GM18907 (cell line): ENCODE measurements at regions not wholly inside any gene's neighbourhood (a gene's known extent, or its start where the extent isn't known, plus 50 kb on each side); places are given as distances from the start of the nearest gene placed in this dataset.

ENCODE experiments used
- ATAC-seq: cut with Tn5 transposase; IDR thresholded peaks from one replicate; pipeline ENCODE4 v1.9.1; 2021; ENCODE audit warnings: mild to moderate bottlenecking, moderate library complexity; ENCODE audit not compliant: unreplicated experiment

- no peak for ATAC-seq
Measured at GRCh38 chr1:30638811-30639210, 84.6 kb downstream of the MATN1 start.

- no peak for ATAC-seq
Measured at GRCh38 chr1:30638086-30638485, 85.3 kb downstream of the MATN1 start.

GRCh38 chr1:30637183-30637980 is 86.0 kb downstream of the MATN1 start:
- ATAC-seq, result no peak

- ATAC-seq, result no peak
Measured at GRCh38 chr1:30636621-30637020, 86.8 kb downstream of the MATN1 start.

GRCh38 chr1:30635391-30635975 is 87.9 kb downstream of the MATN1 start:
- no peak for ATAC-seq

- no peak for ATAC-seq
Measured at GRCh38 chr1:30634507-30634906, 88.9 kb downstream of the MATN1 start.

GRCh38 chr1:30633294-30633693 is 90.1 kb downstream of the MATN1 start:
- no peak for ATAC-seq

GRCh38 chr1:30632481-30632880 is 90.9 kb downstream of the MATN1 start:
- no peak for ATAC-seq

GRCh38 chr1:30631700-30632099 is 91.7 kb downstream of the MATN1 start:
- ATAC-seq, result no peak

- ATAC-seq, result no peak
Measured at GRCh38 chr1:30629501-30629900, 93.9 kb downstream of the MATN1 start.

- ATAC-seq, result no peak
Measured at GRCh38 chr1:30627994-30628393, 95.4 kb downstream of the MATN1 start.

GRCh38 chr1:30627206-30627605 is 96.2 kb downstream of the MATN1 start:
- ATAC-seq, result no peak

- no peak for ATAC-seq
Measured at GRCh38 chr1:30623431-30623830, 100.0 kb downstream of the MATN1 start.

GRCh38 chr1:30619619-30620018 is 103.8 kb downstream of the MATN1 start:
- no peak for ATAC-seq

- ATAC-seq, result no peak
Measured at GRCh38 chr1:30618335-30618747, 105.0 kb downstream of the MATN1 start.

GRCh38 chr1:30616759-30617158 is 106.6 kb downstream of the MATN1 start:
- ATAC-seq, result no peak

- no peak for ATAC-seq
Measured at GRCh38 chr1:30615816-30616590, 107.4 kb downstream of the MATN1 start.

GRCh38 chr1:30615076-30615795 is 108.1 kb downstream of the MATN1 start:
- ATAC-seq, result no peak

GRCh38 chr1:30613188-30613587 is 110.2 kb downstream of the MATN1 start:
- no peak for ATAC-seq

- ATAC-seq, result no peak
Measured at GRCh38 chr1:30612536-30613065, 110.8 kb downstream of the MATN1 start.

- ATAC-seq, result no peak
Measured at GRCh38 chr1:30611741-30612309, 111.6 kb downstream of the MATN1 start.
